ENCODE measurements at regions not wholly inside any gene's neighbourhood (a gene's known extent, or its start where the extent isn't known, plus 50 kb on each side); places are given as distances from the start of the nearest gene placed in this dataset.
"Not testable (repeated sequence)": the region's sequence is repeated elsewhere in the genome, so short reads cannot be mapped to it uniquely, and the experiment has no call there.

GRCh38 chr3:159741281-159741680 lies 247.4 kb upstream of the IL12A start:
- no peak for DNase-seq

- DNase-seq = no peak
These were observed 240.2 kb upstream of the IL12A start for GRCh38 chr3:159748425-159748824.

- no peak for DNase-seq
These were observed 239.2 kb upstream of the IL12A start for GRCh38 chr3:159749406-159749805.

- no peak for DNase-seq
These were observed 237.5 kb upstream of the IL12A start for GRCh38 chr3:159751146-159751545.

GRCh38 chr3:159751752-159752151 lies 236.9 kb upstream of the IL12A start:
- DNase-seq = no peak

GRCh38 chr3:159756279-159757207 lies 232.1 kb upstream of the IL12A start:
- not testable (repeated sequence) for DNase-seq

GRCh38 chr3:159757341-159758060 lies 231.1 kb upstream of the IL12A start:
- no peak for DNase-seq

GRCh38 chr3:159760046-159760445 lies 228.6 kb upstream of the IL12A start:
- no peak for DNase-seq

- no peak for DNase-seq
These were observed 227.3 kb upstream of the IL12A start for GRCh38 chr3:159761369-159761768.

GRCh38 chr3:159761848-159762635 lies 226.6 kb upstream of the IL12A start:
- DNase-seq = no peak

GRCh38 chr3:159763011-159763601 lies 225.5 kb upstream of the IL12A start:
- peak; percentile 64 for DNase-seq

GRCh38 chr3:159763602-159764489 lies 224.8 kb upstream of the IL12A start:
- peak; percentile 73 for DNase-seq

- no peak for DNase-seq
These were observed 224.1 kb upstream of the IL12A start for GRCh38 chr3:159764490-159765029.

- DNase-seq = peak; percentile 33
These were observed 223.4 kb upstream of the IL12A start for GRCh38 chr3:159765030-159765859.

GRCh38 chr3:159765860-159766294 lies 222.8 kb upstream of the IL12A start:
- DNase-seq = no peak

GRCh38 chr3:159766563-159767185 lies 222.0 kb upstream of the IL12A start:
- peak; percentile 17 for DNase-seq

GRCh38 chr3:159770998-159771397 lies 217.6 kb upstream of the IL12A start:
- DNase-seq = no peak

GRCh38 chr3:159771865-159772611 lies 216.6 kb upstream of the IL12A start:
- DNase-seq = no peak

GRCh38 chr3:159773706-159774105 lies 214.9 kb upstream of the IL12A start:
- DNase-seq = no peak

Data from NCI-H510A (cell line).